GM03348 (cell line): ENCODE measurements at regions not wholly inside any gene's neighbourhood (a gene's known extent, or its start where the extent isn't known, plus 50 kb on each side); places are given as distances from the start of the nearest gene placed in this dataset.

ENCODE experiments used
- DNase-seq: peaks from one replicate; pipeline ENCODE4 v3.0.0; 2012; ENCODE audit warnings: low spot score

GRCh38 chr1:234879147-234880080 is 249.2 kb downstream of the TOMM20 start:
- no peak for DNase-seq

- no peak for DNase-seq
These were observed 250.3 kb downstream of the TOMM20 start for GRCh38 chr1:234878288-234878687.

- no peak for DNase-seq
These were observed 250.9 kb downstream of the TOMM20 start for GRCh38 chr1:234877761-234878160.

GRCh38 chr1:234875953-234876855 is 252.4 kb downstream of the TOMM20 start:
- DNase-seq = peak; percentile 51

- DNase-seq = no peak
These were observed 253.2 kb downstream of the TOMM20 start for GRCh38 chr1:234875328-234875952.

GRCh38 chr1:234874291-234875288 is 254.0 kb downstream of the TOMM20 start:
- no peak for DNase-seq

GRCh38 chr1:234871710-234872271 is 256.8 kb downstream of the TOMM20 start:
- DNase-seq = peak; percentile 47

- DNase-seq = no peak
These were observed 257.5 kb downstream of the TOMM20 start for GRCh38 chr1:234871039-234871709.

- DNase-seq = no peak
These were observed 258.3 kb downstream of the TOMM20 start for GRCh38 chr1:234870020-234870981.

GRCh38 chr1:234869182-234870019 is 259.2 kb downstream of the TOMM20 start:
- DNase-seq = no peak

GRCh38 chr1:234868296-234869147 is 258.5 kb upstream of the IRF2BP2 start:
- DNase-seq = no peak

- DNase-seq = peak; percentile 79
These were observed 256.3 kb upstream of the IRF2BP2 start for GRCh38 chr1:234866007-234866866.

GRCh38 chr1:234865171-234866006 is 255.4 kb upstream of the IRF2BP2 start:
- no peak for DNase-seq

GRCh38 chr1:234864116-234864515 is 254.1 kb upstream of the IRF2BP2 start:
- no peak for DNase-seq

- peak; percentile 58 for DNase-seq
These were observed 253.6 kb upstream of the IRF2BP2 start for GRCh38 chr1:234863551-234863971.
